ENCODE measurements at regions not wholly inside any gene's neighbourhood (a gene's known extent, or its start where the extent isn't known, plus 50 kb on each side); places are given as distances from the start of the nearest gene placed in this dataset.

GRCh38 chr2:6341588-6342129 lies 524.0 kb downstream of the CMPK2 start:
- POLR2A ChIA-PET: no interaction called here
- TF ChIP-seq POLR2AphosphoS5 (IDR thresholded peaks at IDR 0.05; ENCODE audit: low read depth, low read length) (no peak), SIN3A (IDR thresholded peaks at IDR 0.05; ENCODE audit: borderline replicate concordance, insufficient read depth, low read depth, low read length) (no peak), CTCF (IDR thresholded peaks at IDR 0.05) (no peak), REST (IDR thresholded peaks at IDR 0.05; ENCODE audit: insufficient read depth in 1 of 2, low read depth in 2 of 2, low read length in 1 of 2) (no peak)
- CTCF ChIA-PET: no interaction called here
- no peak for ATAC-seq
- no peaks in the 10 kb centered on the region for H3K4me1 ChIP-seq (ENCODE audit: control insufficient read depth, insufficient read depth, low read length)
- no TSS peak for BruUV-seq (replicated peaks)
- H3K27me3 ChIP-seq (ENCODE audit: control insufficient read depth, insufficient read depth, low read length): no peaks in the 10 kb centered on the region
- no peaks in the 10 kb centered on the region for H3K36me3 ChIP-seq (ENCODE audit: control insufficient read depth, insufficient read depth, low read length)
- DNase-seq (ENCODE audit: low read depth, low spot score): no peak
- no peak overlapping the region for H3K4me3 ChIP-seq (ENCODE audit: low read depth in 2 of 2, low read length in 2 of 2)
- in situ Hi-C loops (cut with HindIII; ENCODE audit: low pct_unique_long_range_greater_than_20kb, low sequenced_read_pairs) (no loop called here), intact Hi-C loops (cut with micrococcal nuclease; ENCODE audit: unreplicated experiment) (no loop called here)
- H3K27ac ChIP-seq (ENCODE audit: low read length): no peak overlapping the region
- H3K9me3 ChIP-seq (ENCODE audit: control insufficient read depth, insufficient read depth, low read depth, low read length): no peaks in the 10 kb centered on the region

- no peak overlapping the region for H3K27ac ChIP-seq (ENCODE audit: low read length)
- H3K27me3 ChIP-seq (ENCODE audit: control insufficient read depth, insufficient read depth, low read length): no peaks in the 10 kb centered on the region
- ChIA-PET POLR2A (no interaction called here), CTCF (no interaction called here)
- no TSS peak for BruUV-seq (replicated peaks)
- in situ Hi-C loops (cut with HindIII; ENCODE audit: low pct_unique_long_range_greater_than_20kb, low sequenced_read_pairs) (no loop called here), intact Hi-C loops (cut with micrococcal nuclease; ENCODE audit: unreplicated experiment) (no loop called here)
- no peak overlapping the region for H3K4me3 ChIP-seq (ENCODE audit: low read depth in 2 of 2, low read length in 2 of 2)
- H3K9me3 ChIP-seq (ENCODE audit: control insufficient read depth, insufficient read depth, low read depth, low read length): no peaks in the 10 kb centered on the region
- no peaks in the 10 kb centered on the region for H3K4me1 ChIP-seq (ENCODE audit: control insufficient read depth, insufficient read depth, low read length)
- no peak for DNase-seq (ENCODE audit: low read depth, low spot score)
- ATAC-seq: no peak
- TF ChIP-seq POLR2AphosphoS5 (IDR thresholded peaks at IDR 0.05; ENCODE audit: low read depth, low read length) (no peak), CTCF (IDR thresholded peaks at IDR 0.05) (no peak), REST (IDR thresholded peaks at IDR 0.05; ENCODE audit: insufficient read depth in 1 of 2, low read depth in 2 of 2, low read length in 1 of 2) (no peak), TCF7L2 (IDR thresholded peaks at IDR 0.05; ENCODE audit: low read depth, low read length) (no peak), SIN3A (IDR thresholded peaks at IDR 0.05; ENCODE audit: borderline replicate concordance, insufficient read depth, low read depth, low read length) (no peak)
- no peaks in the 10 kb centered on the region for H3K36me3 ChIP-seq (ENCODE audit: control insufficient read depth, insufficient read depth, low read length)
These were observed 523.3 kb downstream of the CMPK2 start for GRCh38 chr2:6342273-6342920.
